Urinary bladder (tissue), 3 donors: ENCODE measurements at regions not wholly inside any gene's neighbourhood (a gene's known extent, or its start where the extent isn't known, plus 50 kb on each side); places are given as distances from the start of the nearest gene placed in this dataset.

Source experiments
- DNase-seq: peaks from one replicate; pipeline ENCODE4 v3.0.0-alpha.2; 2015; ENCODE audit errors: extremely low spot score
- H3K27ac ChIP-seq: one replicate; pipeline ENCODE4 v1.5.1; 2013; ENCODE audit warnings: low read depth, mild to moderate bottlenecking, moderate library complexity
- H3K36me3 ChIP-seq: one replicate; pipeline ENCODE4 v1.6.1; 2013; ENCODE audit warnings: mild to moderate bottlenecking, moderate library complexity; ENCODE audit not compliant: insufficient read depth
- H3K4me1 ChIP-seq: one replicate; pipeline ENCODE4 v1.6.1; 2013; ENCODE audit warnings: mild to moderate bottlenecking, moderate library complexity; ENCODE audit not compliant: insufficient read depth
- H3K4me3 ChIP-seq: one replicate; pipeline ENCODE4 v1.5.1; 2013; ENCODE audit warnings: low read depth, low read length
- WGBS: extraction: QIAGEN DNeasy Blood & Tissue Kit; methylation state at CpG from one replicate; pipeline ENCODE4 v1.1.7; 2013; 5-methylcytosine and 5-hydroxymethylcytosine counted together
- donor health status: healthy with polysubstance abuse.
- donor health status: healthy.

DNA sequence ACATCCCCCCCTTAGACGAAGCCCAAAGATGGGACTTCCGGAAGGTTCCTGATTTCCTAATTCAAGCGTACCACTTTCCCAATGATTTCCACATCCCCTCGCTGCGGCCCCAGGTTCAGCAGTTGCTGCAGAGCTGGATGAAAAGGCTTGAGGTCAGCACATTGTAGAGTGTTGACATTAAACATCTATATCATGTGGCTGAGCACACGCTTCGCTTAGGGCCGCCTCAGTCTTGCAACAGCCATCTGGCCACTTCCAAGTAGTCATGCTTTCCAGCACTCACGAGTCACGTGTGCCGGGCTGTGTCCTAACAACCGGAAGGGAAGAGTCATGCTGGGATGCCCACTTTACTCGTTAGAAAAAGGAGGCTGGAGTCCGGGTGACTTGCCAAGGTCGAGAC is 340.6 kb upstream of the IRX4 start:
- DNase-seq = no peak
- no peaks in the 10 kb centered on the region for H3K36me3 ChIP-seq
- no peak overlapping the region for H3K27ac ChIP-seq
- no peak overlapping the region for H3K4me3 ChIP-seq
- no peaks in the 10 kb centered on the region for H3K4me1 ChIP-seq
- WGBS = 80% methylated on average over 15 of the region's 15 CpGs

DNA sequence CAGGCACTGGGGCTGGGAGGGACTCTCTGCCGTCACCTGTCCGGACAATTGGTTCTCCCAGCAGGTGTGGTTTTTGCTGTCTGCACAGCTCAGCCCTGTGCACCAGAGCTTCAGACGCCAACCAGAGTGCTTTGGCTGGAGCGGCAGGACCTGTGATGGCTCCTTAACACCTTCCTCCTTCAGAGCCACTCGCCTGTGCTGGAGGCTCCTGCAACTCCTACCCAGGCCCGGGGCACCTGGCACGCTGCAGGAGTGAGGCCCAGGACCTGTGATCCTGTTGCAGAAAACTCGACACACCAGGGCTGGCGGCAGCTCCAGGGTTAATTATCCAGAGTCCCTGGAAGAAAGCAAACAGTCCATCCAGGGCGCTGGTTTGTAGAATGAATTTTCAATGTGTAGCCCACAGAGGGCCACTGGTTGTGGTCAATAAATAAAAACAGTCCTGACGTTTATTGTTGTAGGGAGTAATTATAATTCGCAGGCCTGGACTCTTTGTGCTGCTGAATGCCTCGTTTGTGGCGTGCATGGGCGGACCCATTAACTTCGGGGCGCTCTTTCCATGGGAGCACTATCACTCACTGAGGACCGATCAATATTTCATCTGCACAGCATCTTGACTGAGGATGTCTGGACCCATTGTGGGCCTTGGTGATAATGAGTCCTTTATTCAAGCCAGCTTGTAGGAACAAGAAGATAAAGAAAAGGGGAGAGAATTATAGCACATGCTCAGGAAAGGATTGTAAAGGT is 339.7 kb upstream of the IRX4 start:
- WGBS = 77% methylated on average over 18 of the region's 18 CpGs
- Histone ChIP-seq H3K27ac (no peak overlapping the region), H3K4me3 (no peak overlapping the region), H3K36me3 (no peaks in the 10 kb centered on the region), H3K4me1 (no peaks in the 10 kb centered on the region)
- no peak for DNase-seq

DNA sequence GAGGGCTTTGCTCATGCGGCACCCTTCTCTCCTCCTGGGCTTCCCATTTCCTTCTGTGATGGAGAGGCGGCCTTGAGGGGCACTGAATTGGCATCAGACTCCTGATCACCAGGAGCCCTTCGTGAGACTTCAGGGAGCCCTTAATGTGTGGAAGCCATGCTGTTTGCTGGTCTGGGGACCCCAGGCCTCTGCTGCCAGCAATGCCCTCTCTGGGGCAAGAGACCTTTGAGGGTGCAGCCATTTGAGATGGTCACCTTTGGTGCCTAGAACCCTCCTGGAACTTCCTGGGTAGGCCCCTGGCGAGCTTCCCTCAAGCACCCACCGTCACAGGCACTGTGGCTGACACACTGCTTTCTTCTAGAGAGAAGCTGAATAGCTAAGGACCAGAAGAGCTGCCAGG is 338.7 kb upstream of the IRX4 start:
- no peak overlapping the region for H3K27ac ChIP-seq
- WGBS = 79% methylated on average over 5 of the region's 5 CpGs

DNA sequence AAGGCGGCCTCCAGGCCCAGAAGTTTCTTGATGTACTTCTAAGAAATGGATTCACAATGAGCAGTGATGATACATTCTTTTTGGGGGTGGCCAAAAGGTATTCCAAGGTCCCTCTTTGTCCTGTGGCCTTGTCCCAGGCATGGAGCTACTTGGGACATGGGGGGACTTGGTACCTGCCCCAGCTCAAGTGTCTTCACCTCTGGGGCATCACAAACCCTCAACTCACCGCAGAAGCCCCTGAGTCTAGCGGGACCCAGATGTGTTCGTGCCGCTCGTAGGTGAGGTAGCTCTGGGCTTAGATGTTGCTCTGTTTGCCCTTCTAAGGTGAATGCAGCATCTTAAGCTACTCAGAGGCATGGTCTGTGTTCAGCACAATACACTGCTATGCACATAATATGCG is 338.0 kb upstream of the IRX4 start:
- H3K27ac ChIP-seq = no peak overlapping the region
- no peak overlapping the region for H3K4me3 ChIP-seq
- H3K4me1 ChIP-seq = no peaks in the 10 kb centered on the region
- no peaks in the 10 kb centered on the region for H3K36me3 ChIP-seq
- 81% methylated on average over 7 of the region's 7 CpGs for WGBS
- no peak for DNase-seq

More for the DNA sequence above, 338.7 kb upstream of the IRX4 start:
- H3K4me1 ChIP-seq = no peaks in the 10 kb centered on the region
- no peaks in the 10 kb centered on the region for H3K36me3 ChIP-seq
- no peak for DNase-seq
- H3K4me3 ChIP-seq = no peak overlapping the region

DNA sequence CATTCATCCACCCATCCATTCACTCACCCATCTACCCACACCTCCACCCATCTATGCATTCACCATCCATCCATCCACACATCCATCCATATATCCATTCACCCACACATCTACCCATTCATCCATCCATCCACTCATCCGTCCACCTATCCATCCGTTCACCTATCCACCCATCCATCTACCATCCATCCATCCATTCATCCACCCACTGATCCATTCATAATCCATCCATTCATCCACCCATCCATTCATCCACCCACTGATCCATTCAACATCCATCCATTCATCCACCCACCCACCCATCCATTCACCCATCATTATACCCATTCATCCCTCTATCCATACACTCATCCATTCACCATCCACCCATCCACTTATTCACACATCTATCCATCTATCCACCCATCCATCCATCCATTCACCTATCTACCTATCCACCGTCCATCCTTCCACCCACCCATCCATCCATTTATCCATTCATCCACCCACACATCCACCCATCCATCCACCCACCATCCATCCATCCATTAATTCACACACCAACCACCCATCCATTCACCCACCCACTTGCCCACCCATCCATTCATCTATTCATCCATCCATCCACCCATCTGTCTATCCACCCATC is 336.5 kb upstream of the IRX4 start:
- H3K4me1 ChIP-seq = no peaks in the 10 kb centered on the region
- no peak overlapping the region for H3K4me3 ChIP-seq
- WGBS = 92% methylated on average over 3 of the region's 3 CpGs
- no peak for DNase-seq
- no peak overlapping the region for H3K27ac ChIP-seq
- H3K36me3 ChIP-seq = no peaks in the 10 kb centered on the region

DNA sequence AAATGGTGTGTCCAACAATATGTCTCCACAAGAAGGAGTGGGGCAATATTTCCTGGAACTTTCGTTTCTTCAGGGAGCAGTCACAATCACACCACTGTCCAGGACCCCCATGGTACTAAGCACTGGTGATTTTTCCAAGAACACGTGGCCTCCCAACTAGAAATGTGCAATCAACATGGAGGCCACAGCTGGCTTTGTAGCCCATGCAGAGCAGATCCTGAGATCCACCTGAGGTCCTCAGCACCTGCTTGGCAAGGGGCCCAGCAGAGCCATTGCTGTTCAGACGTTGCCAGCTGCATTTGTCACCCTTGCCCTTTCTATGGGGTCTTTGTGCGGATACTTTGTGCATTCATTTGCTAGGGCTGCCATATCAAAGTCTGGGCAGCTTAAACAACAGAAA is 334.5 kb upstream of the IRX4 start:
- Histone ChIP-seq H3K4me3 (no peak overlapping the region), H3K4me1 (no peaks in the 10 kb centered on the region), H3K36me3 (no peaks in the 10 kb centered on the region), H3K27ac (no peak overlapping the region)
- DNase-seq = no peak
- 77% methylated on average over 4 of the region's 4 CpGs for WGBS

DNA sequence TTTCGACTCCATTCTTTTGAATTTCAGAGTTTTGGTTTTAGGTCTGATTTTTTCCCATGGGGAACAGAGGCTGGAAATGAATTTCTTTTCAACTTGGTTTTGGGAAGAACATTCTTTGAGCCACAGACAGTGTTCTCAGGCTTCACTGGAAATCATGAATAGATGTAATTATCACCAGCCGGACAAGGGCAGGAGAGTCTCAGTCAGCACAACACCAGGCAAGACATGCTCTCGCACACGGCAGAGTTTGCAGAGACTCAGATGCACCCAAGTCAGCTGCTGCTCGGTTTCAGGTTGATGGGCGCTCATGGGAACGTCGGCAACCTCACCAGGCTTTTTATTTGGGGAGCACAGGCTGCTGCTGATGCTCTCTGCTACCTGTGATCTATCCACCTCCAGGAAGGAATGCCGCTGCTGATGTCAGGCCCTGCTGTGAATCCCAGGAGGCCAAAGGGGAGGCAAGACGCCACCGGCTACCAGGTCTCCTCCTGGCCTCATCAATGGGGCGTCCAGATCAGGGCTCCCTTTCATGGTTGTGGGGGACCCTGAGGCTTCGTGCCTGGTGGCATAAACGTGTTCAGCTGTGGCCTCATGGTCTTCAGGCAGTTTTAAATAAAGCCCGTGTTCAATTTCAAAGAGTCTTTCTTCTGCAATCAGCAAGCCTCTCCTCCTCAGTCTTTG is 332.3 kb upstream of the IRX4 start:
- no peak overlapping the region for H3K27ac ChIP-seq
- no peaks in the 10 kb centered on the region for H3K4me1 ChIP-seq
- WGBS = 59% methylated on average over 15 of the region's 15 CpGs
- no peaks in the 10 kb centered on the region for H3K36me3 ChIP-seq
- H3K4me3 ChIP-seq = no peak overlapping the region
- DNase-seq = no peak

DNA sequence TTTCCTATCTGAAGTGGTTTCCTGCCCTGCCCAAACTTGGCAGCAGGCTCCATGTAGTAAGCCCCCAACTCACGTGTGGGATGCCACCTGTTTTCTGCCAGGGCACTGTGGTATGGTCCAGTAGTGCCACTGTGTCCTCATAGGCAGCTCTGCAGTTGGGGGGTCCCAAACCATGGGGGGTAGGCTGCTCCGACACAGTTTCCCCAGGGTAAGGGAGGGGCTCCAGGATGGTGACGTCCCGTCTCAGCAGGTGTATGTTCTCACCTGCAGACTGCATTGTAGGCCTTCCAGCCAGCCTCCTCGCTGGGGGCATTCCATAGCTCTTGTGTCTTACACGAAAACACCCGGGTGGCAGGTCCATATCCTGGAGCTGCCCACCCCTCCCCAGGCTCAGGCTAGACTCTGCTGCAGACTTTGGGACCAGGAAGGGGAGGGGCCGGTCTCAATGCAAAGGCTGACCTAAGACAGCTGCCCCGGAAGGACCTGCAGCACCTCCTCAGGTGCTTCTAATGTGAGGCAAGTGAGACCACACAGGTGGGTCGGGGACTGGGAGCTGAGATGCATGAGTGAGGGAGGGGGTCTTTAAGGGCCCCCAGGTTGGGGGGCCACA is 330.5 kb upstream of the IRX4 start:
- Histone ChIP-seq H3K4me3 (no peak overlapping the region), H3K4me1 (no peaks in the 10 kb centered on the region), H3K27ac (no peak overlapping the region), H3K36me3 (no peaks in the 10 kb centered on the region)
- no peak for DNase-seq
- 69% methylated on average over 10 of the region's 10 CpGs for WGBS

DNA sequence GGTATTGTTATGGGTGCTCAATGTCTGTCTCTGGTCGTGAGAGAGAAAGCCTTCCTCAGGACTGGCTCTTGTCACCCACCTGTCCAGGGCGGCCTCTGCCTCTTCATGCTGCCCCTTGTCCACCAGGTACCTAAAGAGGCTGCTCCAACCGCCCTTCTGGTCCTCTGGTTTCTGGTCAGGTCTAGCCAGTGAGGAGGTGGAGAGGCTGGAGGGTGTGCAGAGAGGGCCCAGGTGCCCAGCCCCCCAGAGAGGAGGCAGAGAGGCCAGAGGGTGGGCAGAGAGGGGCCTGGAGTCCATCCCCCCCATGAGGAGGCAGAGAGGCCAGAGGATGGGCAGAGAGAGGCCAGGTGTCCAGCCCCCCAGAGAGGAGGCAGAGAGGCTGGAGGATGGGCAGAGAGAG is 329.8 kb upstream of the IRX4 start:
- Histone ChIP-seq H3K36me3 (no peaks in the 10 kb centered on the region), H3K4me3 (no peak overlapping the region), H3K27ac (no peak overlapping the region), H3K4me1 (no peaks in the 10 kb centered on the region)
- no peak for DNase-seq
- 68% methylated on average over 3 of the region's 3 CpGs for WGBS

DNA sequence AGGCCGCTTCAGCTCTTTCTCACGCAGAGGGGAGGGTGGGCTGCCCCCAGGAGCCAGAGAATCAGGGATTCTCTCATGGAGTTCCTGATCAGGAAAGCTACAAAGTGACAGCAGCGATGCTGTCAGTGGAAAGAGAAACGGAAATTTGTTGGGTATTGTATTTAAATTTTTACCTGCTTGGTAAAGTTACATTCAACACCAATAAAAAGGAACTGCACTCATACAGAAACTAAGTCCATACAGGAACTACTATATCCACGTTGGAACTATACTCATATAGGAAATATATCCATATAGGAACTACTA is 325.5 kb upstream of the IRX4 start:
- no peak overlapping the region for H3K27ac ChIP-seq
- WGBS = 34% methylated on average over 5 of the region's 5 CpGs
- no peak for DNase-seq
- no peak overlapping the region for H3K4me3 ChIP-seq
- no peaks in the 10 kb centered on the region for H3K36me3 ChIP-seq
- H3K4me1 ChIP-seq = no peaks in the 10 kb centered on the region

DNA sequence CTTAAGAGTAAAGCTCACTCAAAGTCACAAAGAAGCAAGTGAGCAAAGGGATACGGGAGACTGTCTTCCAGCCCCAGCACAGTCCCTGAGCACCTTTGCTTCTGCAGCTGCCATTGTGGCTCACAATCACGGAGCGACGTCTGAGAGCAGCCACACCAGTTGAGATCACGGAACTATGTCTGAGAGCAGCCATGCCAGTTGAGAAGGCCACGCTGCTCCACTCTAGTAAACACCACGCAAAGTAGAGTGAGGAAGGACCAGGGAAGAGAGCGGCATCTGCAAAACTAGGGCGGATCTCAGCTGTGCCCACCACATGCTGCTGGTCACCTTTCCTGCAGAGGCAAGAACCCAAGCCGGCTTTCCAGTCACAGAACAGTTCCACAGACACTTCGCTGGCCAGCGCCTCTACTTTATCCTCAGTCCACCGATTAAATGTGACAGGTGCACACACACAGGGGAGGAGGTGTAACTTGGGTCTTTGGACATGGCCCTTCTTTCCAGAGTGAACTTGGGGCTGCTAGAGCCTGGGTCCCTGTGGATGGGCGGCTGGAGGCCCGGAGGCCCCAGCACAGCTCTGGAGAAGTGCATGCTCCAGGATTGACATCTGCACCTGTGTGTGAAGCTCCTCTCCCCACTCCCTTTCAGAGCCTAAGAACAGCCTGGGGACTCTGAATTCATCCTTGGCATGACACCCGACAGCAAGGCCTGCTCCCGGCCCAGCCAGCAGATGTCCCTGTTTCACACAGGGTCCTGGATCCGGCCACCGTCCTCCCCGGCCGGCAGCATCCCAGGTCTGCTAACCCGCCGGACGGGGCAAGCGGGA is 324.9 kb upstream of the IRX4 start:
- Histone ChIP-seq H3K27ac (no peak overlapping the region), H3K4me3 (no peak overlapping the region), H3K4me1 (no peaks in the 10 kb centered on the region), H3K36me3 (no peaks in the 10 kb centered on the region)
- WGBS = 56% methylated on average over 25 of the region's 25 CpGs
- no peak for DNase-seq

DNA sequence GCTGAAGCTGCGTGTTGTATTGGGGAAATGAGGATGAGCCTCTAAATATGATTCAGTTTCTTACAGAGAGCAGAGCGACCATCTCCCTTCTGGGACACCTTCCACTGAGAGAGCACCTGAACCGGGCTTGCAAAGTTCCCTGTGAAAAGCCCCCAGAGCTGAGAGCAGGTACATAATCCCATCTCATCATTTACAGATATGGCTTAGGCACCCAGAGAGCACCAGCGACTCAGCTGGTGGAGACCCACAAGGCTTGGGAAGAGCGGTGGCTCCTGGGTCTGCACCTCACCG is 324.3 kb upstream of the IRX4 start:
- Histone ChIP-seq H3K36me3 (no peaks in the 10 kb centered on the region), H3K4me1 (no peaks in the 10 kb centered on the region), H3K4me3 (no peak overlapping the region), H3K27ac (no peak overlapping the region)
- DNase-seq = no peak
- WGBS = 91% methylated on average over 6 of the region's 6 CpGs

DNA sequence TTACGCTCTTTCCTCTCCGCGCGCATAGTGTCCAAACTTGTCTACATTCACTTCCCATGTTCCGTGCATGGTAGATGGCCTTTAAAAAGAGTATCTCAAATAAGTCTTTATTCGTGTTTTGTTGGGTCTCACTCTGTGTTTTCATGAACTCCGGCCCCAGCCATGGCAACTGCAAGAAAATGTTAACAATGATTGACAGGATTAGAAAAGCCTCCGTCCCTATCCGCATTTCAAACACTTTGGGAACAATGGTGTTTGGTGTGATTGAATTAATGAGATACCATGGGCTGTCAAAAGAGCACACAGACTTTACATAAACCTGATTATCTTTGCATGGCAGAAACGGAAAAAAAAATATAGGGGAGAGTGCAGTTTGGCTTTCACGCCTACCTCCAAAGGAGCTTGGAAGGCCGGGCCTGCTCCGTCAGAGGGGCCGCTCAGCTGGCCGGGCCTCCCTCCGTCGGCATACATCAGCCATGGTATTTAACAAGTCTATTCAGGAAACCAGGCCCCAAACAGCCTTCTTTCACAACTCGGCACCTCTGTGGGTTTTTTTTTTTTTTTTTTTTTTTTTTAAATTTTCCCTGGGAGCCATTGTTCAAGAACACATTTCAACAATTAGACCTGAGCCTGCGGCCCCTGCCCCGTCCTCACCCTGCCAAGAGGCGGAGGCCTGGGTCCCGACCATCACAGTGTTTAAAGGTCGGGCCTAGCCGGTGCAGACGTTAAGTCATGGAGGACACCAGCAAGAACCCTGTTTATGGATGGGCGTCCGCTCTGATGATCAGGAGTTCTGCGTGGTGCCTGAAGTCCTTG is 323.8 kb upstream of the IRX4 start:
- WGBS = 70% methylated on average over 28 of the region's 28 CpGs
- H3K4me3 ChIP-seq = no peak overlapping the region
- no peak for DNase-seq
- no peaks in the 10 kb centered on the region for H3K4me1 ChIP-seq
- H3K27ac ChIP-seq = no peak overlapping the region
- no peaks in the 10 kb centered on the region for H3K36me3 ChIP-seq
